Endothelial cell of umbilical vein (primary cell): ENCODE measurements at regions not wholly inside any gene's neighbourhood (a gene's known extent, or its start where the extent isn't known, plus 50 kb on each side); places are given as distances from the start of the nearest gene placed in this dataset.

Experiments
- EZH2 ChIP-seq: IDR thresholded peaks from 2 replicates; pipeline ENCODE4 v1.6.1; 2012; ENCODE audit warnings: borderline replicate concordance, low read depth, mild to moderate bottlenecking, moderate library complexity, low read length, inconsistent platforms; ENCODE audit not compliant: severe bottlenecking
- JUN ChIP-seq: IDR thresholded peaks from 2 replicates; pipeline ENCODE4 v1.6.1; 2011; ENCODE audit warnings: borderline replicate concordance, low read depth; ENCODE audit not compliant: insufficient read length, insufficient read depth
- POLR2A ChIP-seq: IDR thresholded peaks from 2 replicates; pipeline ENCODE4 v1.6.1; 2012; ENCODE audit warnings: low read depth, mild to moderate bottlenecking, control low read depth, low read length
- POLR2AphosphoS5 ChIP-seq: IDR thresholded peaks from 2 replicates; pipeline ENCODE4 v1.6.1; 2012; ENCODE audit warnings: low read depth, mild to moderate bottlenecking, control low read depth, low read length, moderate library complexity; ENCODE audit not compliant: insufficient read depth
- TF ChIP-seq, protein P1 (sequence below), 2 donors: IDR thresholded peaks; 1 replicate in 1 of 2; 2 replicates in 1 of 2; pipeline ENCODE4 v1.5.1; 2011; ENCODE audit warnings: low read length in 2 of 2, mild to moderate bottlenecking in 2 of 2, moderate library complexity in 2 of 2, control low read depth in 1 of 2, inconsistent platforms in 1 of 2, low read depth in 1 of 2; ENCODE audit not compliant: insufficient read depth in 1 of 2; ENCODE audit errors: extremely low read depth in 1 of 2

DNA sequence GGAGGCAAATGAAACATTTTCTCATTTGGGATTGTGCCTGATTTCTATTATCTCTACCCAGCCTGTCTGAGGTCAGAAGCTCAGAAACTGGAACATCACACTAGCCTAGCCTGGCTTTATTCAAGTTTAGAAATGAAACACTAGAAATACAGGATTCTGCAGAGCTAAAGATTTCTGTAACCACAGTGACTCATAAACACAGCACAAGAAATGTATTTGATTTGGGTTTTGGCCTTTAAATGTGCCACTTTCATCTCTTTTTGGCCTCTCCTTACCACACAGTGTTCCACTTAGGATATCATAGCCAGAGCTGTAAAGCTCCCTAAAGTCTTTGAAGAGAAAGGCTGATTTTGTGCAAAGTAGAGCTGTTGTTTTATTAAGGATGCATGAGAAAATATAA lies 307.5 kb downstream of the EMP1 start:
- TF ChIP-seq POLR2AphosphoS5: no peak
- TF ChIP-seq, protein P1, sequence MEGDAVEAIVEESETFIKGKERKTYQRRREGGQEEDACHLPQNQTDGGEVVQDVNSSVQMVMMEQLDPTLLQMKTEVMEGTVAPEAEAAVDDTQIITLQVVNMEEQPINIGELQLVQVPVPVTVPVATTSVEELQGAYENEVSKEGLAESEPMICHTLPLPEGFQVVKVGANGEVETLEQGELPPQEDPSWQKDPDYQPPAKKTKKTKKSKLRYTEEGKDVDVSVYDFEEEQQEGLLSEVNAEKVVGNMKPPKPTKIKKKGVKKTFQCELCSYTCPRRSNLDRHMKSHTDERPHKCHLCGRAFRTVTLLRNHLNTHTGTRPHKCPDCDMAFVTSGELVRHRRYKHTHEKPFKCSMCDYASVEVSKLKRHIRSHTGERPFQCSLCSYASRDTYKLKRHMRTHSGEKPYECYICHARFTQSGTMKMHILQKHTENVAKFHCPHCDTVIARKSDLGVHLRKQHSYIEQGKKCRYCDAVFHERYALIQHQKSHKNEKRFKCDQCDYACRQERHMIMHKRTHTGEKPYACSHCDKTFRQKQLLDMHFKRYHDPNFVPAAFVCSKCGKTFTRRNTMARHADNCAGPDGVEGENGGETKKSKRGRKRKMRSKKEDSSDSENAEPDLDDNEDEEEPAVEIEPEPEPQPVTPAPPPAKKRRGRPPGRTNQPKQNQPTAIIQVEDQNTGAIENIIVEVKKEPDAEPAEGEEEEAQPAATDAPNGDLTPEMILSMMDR (IDR thresholded peaks at IDR 0.05; ENCODE audit: extremely low read depth in 1 of 2, insufficient read depth in 1 of 2, low read depth in 1 of 2, low read length in 2 of 2): no peak
- no peak for TF ChIP-seq POLR2A
- no peak for TF ChIP-seq EZH2
- no peak for TF ChIP-seq JUN
